Lower leg skin (tissue), 4 donors: ENCODE measurements at regions not wholly inside any gene's neighbourhood (a gene's known extent, or its start where the extent isn't known, plus 50 kb on each side); places are given as distances from the start of the nearest gene placed in this dataset.

Experiments used
- DNase-seq, 2 donors: peaks; one replicate each; pipeline ENCODE4 v3.0.0-alpha.2; 2019; ENCODE audit warnings: low spot score in 2 of 2
- H3K4me3 ChIP-seq: fragments of 200-600 bp; sonication (generic); 2 replicates; pipeline ENCODE4 v1.5.1; 2017; ENCODE audit warnings: mild to moderate bottlenecking, low read depth; ENCODE audit not compliant: poor library complexity, severe bottlenecking
- CTCF ChIP-seq, 3 donors: fragments of 450-650 bp; IDR thresholded peaks; one replicate each; pipeline ENCODE4 v1.5.1; 2016; ENCODE audit warnings: antibody characterized with exemption in 3 of 3, mild to moderate bottlenecking in 3 of 3, moderate library complexity in 2 of 3
- POLR2A ChIP-seq, 2 donors: fragments of 450-650 bp; IDR thresholded peaks; one replicate each; pipeline ENCODE4 v1.6.1; 2016 to 2017; ENCODE audit warnings: antibody characterized with exemption in 2 of 2, mild to moderate bottlenecking in 1 of 2, moderate library complexity in 1 of 2
- WGBS, 2 donors: methylation state at CpG; one replicate each; pipeline ENCODE4 v1.1.5; 2018; 5-methylcytosine and 5-hydroxymethylcytosine counted together
- intact Hi-C: fragments of 100-400 bp; cut with DNase I; formaldehyde crosslinking; loops from one replicate; pipeline ENCODE4 v1.15.0; 2023; ENCODE audit warnings: low total_unique reads

GRCh38 chr20:20877079-20877478 lies 164.6 kb upstream of the RALGAPA2 start:
- 73 to 89% methylated on average over 2 of the region's 2 CpGs for WGBS, 2 donors
- TF ChIP-seq CTCF (IDR thresholded peaks at IDR 0.05) (no peak), POLR2A (IDR thresholded peaks at IDR 0.05) (no peak)
- H3K4me3 ChIP-seq, result no peak overlapping the region
- intact Hi-C loops, result no loop called here
- no peak for DNase-seq

GRCh38 chr20:20875716-20876115 lies 163.3 kb upstream of the RALGAPA2 start:
- intact Hi-C loops, result no loop called here
- H3K4me3 ChIP-seq, result no peak overlapping the region
- TF ChIP-seq POLR2A (IDR thresholded peaks at IDR 0.05) (no peak), CTCF (IDR thresholded peaks at IDR 0.05) (no peak)
- 61 to 70% methylated on average over 7 of the region's 7 CpGs for WGBS, 2 donors
- DNase-seq, result no peak

- DNase-seq, result no peak
- intact Hi-C loops, result no loop called here
- TF ChIP-seq CTCF (IDR thresholded peaks at IDR 0.05) (no peak), POLR2A (IDR thresholded peaks at IDR 0.05) (no peak)
- H3K4me3 ChIP-seq, result no peak overlapping the region
- WGBS, 2 donors, result 37 to 43% methylated on average over 9 of the region's 9 CpGs
Measured at GRCh38 chr20:20872428-20872827, 160.0 kb upstream of the RALGAPA2 start.

GRCh38 chr20:20869161-20869775 lies 156.8 kb upstream of the RALGAPA2 start:
- intact Hi-C loops, result loop anchor here (10.0 kb wide), 1 partner anchor 706 kb away; no protein-coding TSS in a partner anchor
- WGBS, 2 donors, result 87 to 88% methylated on average over 5 of the region's 5 CpGs
- TF ChIP-seq CTCF (IDR thresholded peaks at IDR 0.05), result no peak
- no peak for TF ChIP-seq POLR2A (IDR thresholded peaks at IDR 0.05)
- DNase-seq, result no peak
- H3K4me3 ChIP-seq, result no peak overlapping the region

GRCh38 chr20:20864351-20865096 lies 152.1 kb upstream of the RALGAPA2 start:
- 60 to 69% methylated on average over 3 of the region's 3 CpGs for WGBS, 2 donors
- TF ChIP-seq POLR2A (IDR thresholded peaks at IDR 0.05) (no peak), CTCF (IDR thresholded peaks at IDR 0.05) (no peak)
- intact Hi-C loops, result loop anchor here (5.0 to 10.0 kb wide), 2 partner anchors 643 to 710 kb away; no protein-coding TSS in a partner anchor
- no peak overlapping the region for H3K4me3 ChIP-seq
- DNase-seq, result no peak
